ENCODE measurements at regions not wholly inside any gene's neighbourhood (a gene's known extent, or its start where the extent isn't known, plus 50 kb on each side); places are given as distances from the start of the nearest gene placed in this dataset.
"Not testable (repeated sequence)": the region's sequence is repeated elsewhere in the genome, so short reads cannot be mapped to it uniquely, and the experiment has no call there.

GRCh38 chr5:163870441-163870840 is 365.0 kb downstream of the MAT2B start:
- Mint-ChIP-seq H3K36me3 (ENCODE audit: low read depth) (no peaks in the 10 kb centered on the region), H3K9me3 (no peaks in the 10 kb centered on the region), H3K27ac (no peak overlapping the region), H3K4me1 (ENCODE audit: low read depth) (no peaks in the 10 kb centered on the region), H3K4me3 (no peak overlapping the region), H3K27me3 (ENCODE audit: low read depth) (no peaks in the 10 kb centered on the region)
- no peak for DNase-seq (ENCODE audit: low spot score)

DNA sequence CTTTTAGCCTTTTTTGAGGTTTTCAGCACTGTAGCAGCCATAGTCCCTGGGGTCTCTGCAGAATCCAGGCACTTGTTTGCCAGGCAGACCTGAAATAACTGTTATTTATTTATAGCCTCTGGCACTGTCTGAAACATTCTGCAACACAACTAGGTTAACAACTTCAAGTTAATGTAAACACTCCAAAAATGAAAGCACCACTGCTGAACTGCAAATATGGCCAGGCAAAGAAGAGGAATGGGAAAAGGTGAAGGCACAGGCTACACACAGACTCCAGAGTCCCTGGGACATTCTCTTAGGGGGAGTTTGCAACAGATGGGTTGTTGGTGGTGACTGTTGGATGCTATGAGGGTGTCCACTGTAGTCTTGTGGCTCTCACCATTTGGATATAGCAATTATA is 369.0 kb downstream of the MAT2B start:
- H3K36me3 Mint-ChIP-seq (ENCODE audit: low read depth): no peaks in the 10 kb centered on the region
- no peak for DNase-seq (ENCODE audit: low spot score)
- no peaks in the 10 kb centered on the region for H3K27me3 Mint-ChIP-seq (ENCODE audit: low read depth)
- H3K4me3 Mint-ChIP-seq: no peak overlapping the region
- no peaks in the 10 kb centered on the region for H3K4me1 Mint-ChIP-seq (ENCODE audit: low read depth)
- no peaks in the 10 kb centered on the region for H3K9me3 Mint-ChIP-seq
- no peak overlapping the region for H3K27ac Mint-ChIP-seq

DNA sequence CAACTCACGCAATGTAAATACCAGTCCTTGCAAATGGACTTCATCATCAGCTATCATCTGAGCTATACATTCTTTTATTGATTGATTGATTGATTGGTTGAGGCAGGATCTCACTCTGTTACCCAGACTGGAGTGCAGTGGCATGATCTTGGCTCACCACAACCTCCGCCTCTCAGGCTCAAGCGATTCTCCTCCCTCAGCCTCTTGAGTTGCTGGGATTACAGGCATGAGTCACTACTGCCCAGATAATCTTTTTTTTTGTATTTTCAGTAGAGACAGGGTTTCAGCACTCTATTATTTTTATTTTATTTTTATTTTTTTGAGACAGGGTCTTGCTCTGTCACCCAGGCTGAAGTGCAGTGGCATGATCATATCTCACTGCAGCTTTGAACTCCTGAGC is 369.5 kb downstream of the MAT2B start:
- not testable (repeated sequence) for H3K4me1 Mint-ChIP-seq (ENCODE audit: low read depth); H3K27ac Mint-ChIP-seq; DNase-seq (ENCODE audit: low spot score); H3K4me3 Mint-ChIP-seq; H3K27me3 Mint-ChIP-seq (ENCODE audit: low read depth); H3K36me3 Mint-ChIP-seq (ENCODE audit: low read depth); H3K9me3 Mint-ChIP-seq

GRCh38 chr5:163877865-163878264 is 372.4 kb downstream of the MAT2B start:
- no peaks in the 10 kb centered on the region for H3K9me3 Mint-ChIP-seq
- no peak overlapping the region for H3K27ac Mint-ChIP-seq
- no peak for DNase-seq (ENCODE audit: low spot score)
- H3K27me3 Mint-ChIP-seq (ENCODE audit: low read depth): no peaks in the 10 kb centered on the region
- H3K36me3 Mint-ChIP-seq (ENCODE audit: low read depth): no peaks in the 10 kb centered on the region
- no peak overlapping the region for H3K4me3 Mint-ChIP-seq
- no peaks in the 10 kb centered on the region for H3K4me1 Mint-ChIP-seq (ENCODE audit: low read depth)

- DNase-seq (ENCODE audit: low spot score): no peak
- Mint-ChIP-seq H3K9me3 (no peaks in the 10 kb centered on the region), H3K27me3 (ENCODE audit: low read depth) (no peaks in the 10 kb centered on the region), H3K36me3 (ENCODE audit: low read depth) (no peaks in the 10 kb centered on the region), H3K4me1 (ENCODE audit: low read depth) (no peaks in the 10 kb centered on the region), H3K27ac (no peak overlapping the region), H3K4me3 (no peak overlapping the region)
Observed at GRCh38 chr5:163878490-163878889, 373.1 kb downstream of the MAT2B start.

DNA sequence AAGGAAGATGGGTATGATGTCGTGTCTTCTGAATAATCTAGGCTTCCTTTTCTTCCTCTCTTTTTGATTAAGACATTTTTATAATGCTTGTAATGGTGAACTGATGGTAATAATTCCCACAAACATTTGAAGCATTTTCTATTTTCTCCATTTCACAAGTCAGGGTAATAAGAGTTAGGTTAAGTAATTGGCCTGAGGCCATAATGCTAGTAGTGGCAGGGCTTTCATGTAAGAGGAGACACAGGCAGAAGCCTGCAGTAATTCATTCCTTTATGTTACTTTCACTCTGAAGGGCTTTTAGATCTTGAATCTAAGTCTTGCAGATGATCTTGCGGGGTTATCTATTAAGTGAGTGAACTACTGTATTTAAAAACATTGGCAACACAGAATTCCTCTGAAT is 374.9 kb downstream of the MAT2B start:
- Mint-ChIP-seq H3K4me3 (no peak overlapping the region), H3K27ac (no peak overlapping the region), H3K27me3 (ENCODE audit: low read depth) (no peaks in the 10 kb centered on the region), H3K9me3 (no peaks in the 10 kb centered on the region), H3K4me1 (ENCODE audit: low read depth) (no peaks in the 10 kb centered on the region), H3K36me3 (ENCODE audit: low read depth) (no peaks in the 10 kb centered on the region)
- DNase-seq (ENCODE audit: low spot score): no peak

GRCh38 chr5:163885117-163885516 is 379.7 kb downstream of the MAT2B start:
- H3K27ac Mint-ChIP-seq: no peak overlapping the region
- H3K27me3 Mint-ChIP-seq (ENCODE audit: low read depth): no peaks in the 10 kb centered on the region
- no peak overlapping the region for H3K4me3 Mint-ChIP-seq
- H3K36me3 Mint-ChIP-seq (ENCODE audit: low read depth): no peaks in the 10 kb centered on the region
- H3K4me1 Mint-ChIP-seq (ENCODE audit: low read depth): no peaks in the 10 kb centered on the region
- no peaks in the 10 kb centered on the region for H3K9me3 Mint-ChIP-seq
- DNase-seq (ENCODE audit: low spot score): no peak

DNA sequence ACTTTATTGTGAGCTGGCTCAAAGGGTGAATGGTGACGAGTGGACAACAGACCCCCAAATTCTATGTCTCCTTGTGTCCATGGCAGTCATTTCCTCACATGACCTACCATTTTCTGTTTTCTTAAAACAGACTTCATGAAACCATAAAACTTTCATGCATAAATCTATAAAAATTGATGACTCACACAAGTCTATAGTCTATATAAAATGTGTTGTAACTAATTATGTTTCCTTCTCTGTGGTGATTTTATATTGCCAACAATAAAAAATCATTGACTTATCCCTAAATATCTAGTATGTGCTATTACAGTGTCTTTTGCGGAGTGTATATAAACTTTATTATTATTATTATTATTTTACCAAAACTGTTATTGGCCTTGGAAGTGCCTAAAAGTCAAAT is 382.4 kb downstream of the MAT2B start:
- no peak for DNase-seq (ENCODE audit: low spot score)
- H3K9me3 Mint-ChIP-seq: no peaks in the 10 kb centered on the region
- H3K4me3 Mint-ChIP-seq: no peak overlapping the region
- no peaks in the 10 kb centered on the region for H3K36me3 Mint-ChIP-seq (ENCODE audit: low read depth)
- no peaks in the 10 kb centered on the region for H3K27me3 Mint-ChIP-seq (ENCODE audit: low read depth)
- H3K4me1 Mint-ChIP-seq (ENCODE audit: low read depth): no peaks in the 10 kb centered on the region
- H3K27ac Mint-ChIP-seq: no peak overlapping the region

DNA sequence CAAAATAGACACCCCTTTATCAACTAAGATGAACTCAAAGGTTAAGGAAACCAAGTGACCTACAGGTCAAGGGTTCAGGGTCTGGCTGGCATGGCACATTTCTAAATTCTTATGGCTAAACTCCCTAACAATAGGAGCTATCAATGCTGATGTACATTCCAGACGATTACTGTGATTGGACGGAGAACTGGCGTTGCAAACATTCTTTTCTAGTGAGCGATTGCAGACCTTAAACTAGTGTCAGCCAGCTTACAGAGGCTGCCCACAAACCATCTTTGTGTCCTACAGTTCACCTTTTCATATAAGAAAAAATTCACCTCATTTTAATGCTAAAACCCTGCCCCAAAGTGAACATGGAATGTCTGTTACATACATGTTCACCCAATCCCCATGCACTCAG is 382.9 kb downstream of the MAT2B start:
- Mint-ChIP-seq H3K27me3 (ENCODE audit: low read depth) (no peaks in the 10 kb centered on the region), H3K27ac (no peak overlapping the region), H3K9me3 (no peaks in the 10 kb centered on the region), H3K36me3 (ENCODE audit: low read depth) (no peaks in the 10 kb centered on the region), H3K4me1 (ENCODE audit: low read depth) (no peaks in the 10 kb centered on the region), H3K4me3 (no peak overlapping the region)
- DNase-seq (ENCODE audit: low spot score): no peak

DNA sequence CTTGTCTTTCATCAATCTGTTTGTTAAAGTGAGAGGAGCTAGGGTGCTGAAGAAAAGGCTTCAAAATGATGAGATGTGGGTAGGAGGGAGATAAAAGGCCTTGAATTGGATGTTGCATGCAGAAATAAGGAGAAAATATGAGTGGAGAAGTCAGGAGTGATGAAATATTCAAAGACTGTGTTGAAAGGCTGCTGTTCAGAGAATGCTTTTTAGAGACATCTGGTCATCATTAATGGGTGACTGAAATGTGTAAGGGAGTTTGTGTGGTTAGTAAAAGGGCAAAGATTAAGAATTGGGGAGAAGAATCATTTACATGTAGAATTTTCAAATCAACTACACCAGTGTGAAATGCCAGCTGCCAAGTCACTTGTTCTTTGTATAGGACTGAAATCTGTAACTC is 383.9 kb downstream of the MAT2B start:
- no peaks in the 10 kb centered on the region for H3K36me3 Mint-ChIP-seq (ENCODE audit: low read depth)
- H3K4me1 Mint-ChIP-seq (ENCODE audit: low read depth): no peaks in the 10 kb centered on the region
- DNase-seq (ENCODE audit: low spot score): no peak
- H3K9me3 Mint-ChIP-seq: no peaks in the 10 kb centered on the region
- H3K27ac Mint-ChIP-seq: no peak overlapping the region
- H3K4me3 Mint-ChIP-seq: no peak overlapping the region
- H3K27me3 Mint-ChIP-seq (ENCODE audit: low read depth): no peaks in the 10 kb centered on the region

DNA sequence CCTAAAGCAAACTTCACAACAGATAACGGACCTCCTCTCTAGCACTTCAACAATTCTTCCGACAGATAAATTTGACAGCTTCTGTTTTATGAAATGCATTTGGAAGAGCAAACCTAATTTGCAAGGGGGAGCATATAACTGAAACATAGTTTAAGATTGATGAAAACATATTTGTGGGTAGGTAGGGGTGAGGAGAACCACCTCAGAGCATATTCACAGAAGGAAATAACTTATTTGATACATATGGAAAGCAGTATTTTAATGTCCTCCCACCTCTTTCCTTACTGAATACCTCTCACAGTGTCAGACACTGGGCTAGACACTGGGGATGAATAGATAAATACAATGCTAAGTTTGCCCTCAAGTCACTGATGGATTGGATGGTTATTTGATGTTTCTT is 384.8 kb downstream of the MAT2B start:
- DNase-seq (ENCODE audit: low spot score): no peak

GRCh38 chr5:163893281-163893680 is 387.9 kb downstream of the MAT2B start:
- H3K27me3 Mint-ChIP-seq (ENCODE audit: low read depth): no peaks in the 10 kb centered on the region
- no peaks in the 10 kb centered on the region for H3K4me1 Mint-ChIP-seq (ENCODE audit: low read depth)
- no peaks in the 10 kb centered on the region for H3K36me3 Mint-ChIP-seq (ENCODE audit: low read depth)
- no peaks in the 10 kb centered on the region for H3K9me3 Mint-ChIP-seq
- H3K27ac Mint-ChIP-seq: no peak overlapping the region
- no peak overlapping the region for H3K4me3 Mint-ChIP-seq
- no peak for DNase-seq (ENCODE audit: low spot score)

More for the DNA sequence above, 384.8 kb downstream of the MAT2B start:
- H3K4me3 Mint-ChIP-seq: no peak overlapping the region
- no peaks in the 10 kb centered on the region for H3K9me3 Mint-ChIP-seq
- H3K4me1 Mint-ChIP-seq (ENCODE audit: low read depth): no peaks in the 10 kb centered on the region
- no peaks in the 10 kb centered on the region for H3K27me3 Mint-ChIP-seq (ENCODE audit: low read depth)
- no peaks in the 10 kb centered on the region for H3K36me3 Mint-ChIP-seq (ENCODE audit: low read depth)
- H3K27ac Mint-ChIP-seq: no peak overlapping the region

- Mint-ChIP-seq H3K27me3 (ENCODE audit: low read depth) (no peaks in the 10 kb centered on the region), H3K4me1 (ENCODE audit: low read depth) (no peaks in the 10 kb centered on the region), H3K27ac (no peak overlapping the region), H3K9me3 (peaks cover 5% of the 10 kb centered on the region), H3K36me3 (ENCODE audit: low read depth) (no peaks in the 10 kb centered on the region), H3K4me3 (no peak overlapping the region)
- no peak for DNase-seq (ENCODE audit: low spot score)
Observed at GRCh38 chr5:163894645-163895044, 389.2 kb downstream of the MAT2B start.

GRCh38 chr5:163898873-163899272 is 393.5 kb downstream of the MAT2B start:
- H3K27me3 Mint-ChIP-seq (ENCODE audit: low read depth): no peaks in the 10 kb centered on the region
- H3K9me3 Mint-ChIP-seq: peaks cover 15% of the 10 kb centered on the region
- H3K27ac Mint-ChIP-seq: no peak overlapping the region
- DNase-seq (ENCODE audit: low spot score): no peak
- no peak overlapping the region for H3K4me3 Mint-ChIP-seq
- H3K4me1 Mint-ChIP-seq (ENCODE audit: low read depth): no peaks in the 10 kb centered on the region
- H3K36me3 Mint-ChIP-seq (ENCODE audit: low read depth): no peaks in the 10 kb centered on the region

GRCh38 chr5:163907783-163908182 is 402.4 kb downstream of the MAT2B start:
- not testable (repeated sequence) for H3K4me3 Mint-ChIP-seq; H3K4me1 Mint-ChIP-seq (ENCODE audit: low read depth); H3K27me3 Mint-ChIP-seq (ENCODE audit: low read depth); H3K9me3 Mint-ChIP-seq; H3K36me3 Mint-ChIP-seq (ENCODE audit: low read depth); DNase-seq (ENCODE audit: low spot score); H3K27ac Mint-ChIP-seq

GRCh38 chr5:163908253-163908652 is 402.8 kb downstream of the MAT2B start:
- H3K27ac Mint-ChIP-seq: no peak overlapping the region
- H3K4me3 Mint-ChIP-seq: no peak overlapping the region

More at GRCh38 chr5:163908253-163908652, 402.8 kb downstream of the MAT2B start:
- no peaks in the 10 kb centered on the region for H3K9me3 Mint-ChIP-seq
- no peaks in the 10 kb centered on the region for H3K36me3 Mint-ChIP-seq (ENCODE audit: low read depth)
- H3K4me1 Mint-ChIP-seq (ENCODE audit: low read depth): peaks cover 5% of the 10 kb centered on the region
- H3K27me3 Mint-ChIP-seq (ENCODE audit: low read depth): no peaks in the 10 kb centered on the region
- no peak for DNase-seq (ENCODE audit: low spot score)
